ENCODE measurements at regions not wholly inside any gene's neighbourhood (a gene's known extent, or its start where the extent isn't known, plus 50 kb on each side); places are given as distances from the start of the nearest gene placed in this dataset.
"Not testable (repeated sequence)": the region's sequence is repeated elsewhere in the genome, so short reads cannot be mapped to it uniquely, and the experiment has no call there.

GRCh38 chr6:156598855-156599180 lies 178.4 kb upstream of the ARID1B start:
- POLR2A ChIA-PET = no interaction called here
- Mint-ChIP-seq H3K27ac (no peak overlapping the region), H3K9me3 (peaks cover 2% of the 10 kb centered on the region), H3K4me1 (peaks cover 2% of the 10 kb centered on the region), H3K4me3 (no peak overlapping the region), H3K27me3 (peaks cover 9% of the 10 kb centered on the region), H3K36me3 (no peaks in the 10 kb centered on the region)
- no peak for DNase-seq
- no peak for ATAC-seq (ENCODE audit: low read depth)

- Mint-ChIP-seq H3K4me3 (no peak overlapping the region), H3K9me3 (no peaks in the 10 kb centered on the region), H3K36me3 (no peaks in the 10 kb centered on the region), H3K4me1 (peaks cover 2% of the 10 kb centered on the region), H3K27ac (no peak overlapping the region), H3K27me3 (peaks cover 7% of the 10 kb centered on the region)
- ATAC-seq (ENCODE audit: low read depth) (no peak), DNase-seq (no peak)
- POLR2A ChIA-PET = no interaction called here
Observed at GRCh38 chr6:156598071-156598854, 178.9 kb upstream of the ARID1B start.

GRCh38 chr6:156597095-156597494 lies 180.1 kb upstream of the ARID1B start:
- DNase-seq (no peak), ATAC-seq (ENCODE audit: low read depth) (no peak)
- no peak overlapping the region for H3K27ac Mint-ChIP-seq
- no peak overlapping the region for H3K4me3 Mint-ChIP-seq
- peaks cover 2% of the 10 kb centered on the region for H3K4me1 Mint-ChIP-seq
- no peaks in the 10 kb centered on the region for H3K9me3 Mint-ChIP-seq
- POLR2A ChIA-PET = no interaction called here
- H3K27me3 Mint-ChIP-seq = peaks cover 7% of the 10 kb centered on the region
- no peaks in the 10 kb centered on the region for H3K36me3 Mint-ChIP-seq

- ATAC-seq (ENCODE audit: low read depth) (no peak), DNase-seq (no peak)
- Mint-ChIP-seq H3K27ac (no peak overlapping the region), H3K27me3 (peaks cover 11% of the 10 kb centered on the region), H3K9me3 (no peaks in the 10 kb centered on the region), H3K4me3 (no peak overlapping the region), H3K36me3 (no peaks in the 10 kb centered on the region), H3K4me1 (peaks cover 2% of the 10 kb centered on the region)
- POLR2A ChIA-PET = no interaction called here
Observed at GRCh38 chr6:156595476-156595875, 181.7 kb upstream of the ARID1B start.

GRCh38 chr6:156593893-156594292 lies 183.3 kb upstream of the ARID1B start:
- no peaks in the 10 kb centered on the region for H3K9me3 Mint-ChIP-seq
- DNase-seq = no peak
- POLR2A ChIA-PET = no interaction called here
- no peak overlapping the region for H3K27ac Mint-ChIP-seq
- H3K36me3 Mint-ChIP-seq = no peaks in the 10 kb centered on the region
- no peak overlapping the region for H3K4me3 Mint-ChIP-seq
- ATAC-seq (ENCODE audit: low read depth) = no peak
- peaks cover under 1% of the 10 kb centered on the region for H3K4me1 Mint-ChIP-seq
- H3K27me3 Mint-ChIP-seq = peaks cover 6% of the 10 kb centered on the region

GRCh38 chr6:156593127-156593526 lies 184.1 kb upstream of the ARID1B start:
- H3K4me1 Mint-ChIP-seq = no peaks in the 10 kb centered on the region
- no peak for DNase-seq
- POLR2A ChIA-PET = no interaction called here
- peaks cover 6% of the 10 kb centered on the region for H3K27me3 Mint-ChIP-seq
- H3K27ac Mint-ChIP-seq = no peak overlapping the region
- H3K36me3 Mint-ChIP-seq = no peaks in the 10 kb centered on the region
- ATAC-seq (ENCODE audit: low read depth) = no peak
- H3K4me3 Mint-ChIP-seq = no peak overlapping the region
- H3K9me3 Mint-ChIP-seq = no peaks in the 10 kb centered on the region

- H3K36me3 Mint-ChIP-seq = no peaks in the 10 kb centered on the region
- H3K4me1 Mint-ChIP-seq = no peaks in the 10 kb centered on the region
- ATAC-seq (ENCODE audit: low read depth) = no peak
- H3K27ac Mint-ChIP-seq = no peak overlapping the region
- peaks cover 13% of the 10 kb centered on the region for H3K27me3 Mint-ChIP-seq
- H3K9me3 Mint-ChIP-seq = peaks cover 1% of the 10 kb centered on the region
- DNase-seq = no peak
- POLR2A ChIA-PET = no interaction called here
- H3K4me3 Mint-ChIP-seq = no peak overlapping the region
Observed at GRCh38 chr6:156590482-156590881, 186.7 kb upstream of the ARID1B start.

GRCh38 chr6:156589281-156589680 lies 187.9 kb upstream of the ARID1B start:
- H3K36me3 Mint-ChIP-seq = no peaks in the 10 kb centered on the region
- no peaks in the 10 kb centered on the region for H3K4me1 Mint-ChIP-seq
- no peak overlapping the region for H3K4me3 Mint-ChIP-seq
- POLR2A ChIA-PET = no interaction called here
- ATAC-seq (ENCODE audit: low read depth) = no peak
- H3K27ac Mint-ChIP-seq = no peak overlapping the region
- H3K9me3 Mint-ChIP-seq = peaks cover 1% of the 10 kb centered on the region
- H3K27me3 Mint-ChIP-seq = peaks cover 12% of the 10 kb centered on the region
- DNase-seq = no peak

GRCh38 chr6:156587751-156588301 lies 189.4 kb upstream of the ARID1B start:
- no peaks in the 10 kb centered on the region for H3K36me3 Mint-ChIP-seq
- no peaks in the 10 kb centered on the region for H3K4me1 Mint-ChIP-seq
- DNase-seq = no peak
- H3K27ac Mint-ChIP-seq = no peak overlapping the region
- POLR2A ChIA-PET = no interaction called here
- H3K4me3 Mint-ChIP-seq = no peak overlapping the region
- peaks cover 1% of the 10 kb centered on the region for H3K9me3 Mint-ChIP-seq
- peaks cover 17% of the 10 kb centered on the region for H3K27me3 Mint-ChIP-seq
- ATAC-seq (ENCODE audit: low read depth) = no peak

- no peak for DNase-seq
- Mint-ChIP-seq H3K36me3 (no peaks in the 10 kb centered on the region), H3K4me1 (no peaks in the 10 kb centered on the region), H3K27ac (no peak overlapping the region), H3K9me3 (peaks cover 1% of the 10 kb centered on the region), H3K27me3 (peaks cover 17% of the 10 kb centered on the region), H3K4me3 (no peak overlapping the region)
- POLR2A ChIA-PET = no interaction called here
- no peak for ATAC-seq (ENCODE audit: low read depth)
Observed at GRCh38 chr6:156587071-156587470, 190.1 kb upstream of the ARID1B start.

GRCh38 chr6:156585859-156586258 lies 191.3 kb upstream of the ARID1B start:
- Mint-ChIP-seq H3K4me3 (no peak overlapping the region), H3K27me3 (peaks cover 13% of the 10 kb centered on the region), H3K4me1 (no peaks in the 10 kb centered on the region), H3K9me3 (peaks cover 1% of the 10 kb centered on the region), H3K36me3 (no peaks in the 10 kb centered on the region), H3K27ac (no peak overlapping the region)
- POLR2A ChIA-PET = no interaction called here
- ATAC-seq (ENCODE audit: low read depth) = no peak
- DNase-seq = no peak

GRCh38 chr6:156584121-156584520 lies 193.1 kb upstream of the ARID1B start:
- H3K27ac Mint-ChIP-seq; ATAC-seq (ENCODE audit: low read depth); H3K4me3 Mint-ChIP-seq; DNase-seq; H3K9me3 Mint-ChIP-seq; H3K36me3 Mint-ChIP-seq; POLR2A ChIA-PET; H3K4me1 Mint-ChIP-seq: not testable (repeated sequence)
- peaks cover 15% of the 10 kb centered on the region for H3K27me3 Mint-ChIP-seq

- no peak overlapping the region for H3K27ac Mint-ChIP-seq
- H3K4me1 Mint-ChIP-seq = no peaks in the 10 kb centered on the region
- POLR2A ChIA-PET = no interaction called here
- peaks cover 9% of the 10 kb centered on the region for H3K9me3 Mint-ChIP-seq
- H3K36me3 Mint-ChIP-seq = no peaks in the 10 kb centered on the region
- DNase-seq = no peak
- peaks cover 19% of the 10 kb centered on the region for H3K27me3 Mint-ChIP-seq
- H3K4me3 Mint-ChIP-seq = no peak overlapping the region
- ATAC-seq (ENCODE audit: low read depth) = no peak
Observed at GRCh38 chr6:156583083-156583482, 194.1 kb upstream of the ARID1B start.

GRCh38 chr6:156582509-156582992 lies 194.6 kb upstream of the ARID1B start:
- peaks cover 16% of the 10 kb centered on the region for H3K27me3 Mint-ChIP-seq
- no peaks in the 10 kb centered on the region for H3K4me1 Mint-ChIP-seq
- POLR2A ChIA-PET = no interaction called here
- DNase-seq (no peak), ATAC-seq (ENCODE audit: low read depth) (no peak)
- no peak overlapping the region for H3K27ac Mint-ChIP-seq
- no peak overlapping the region for H3K4me3 Mint-ChIP-seq
- peaks cover 11% of the 10 kb centered on the region for H3K9me3 Mint-ChIP-seq
- H3K36me3 Mint-ChIP-seq = no peaks in the 10 kb centered on the region

Data from activated naive CD8-positive, alpha-beta T cell treated with anti-CD3 and anti-CD28 coated beads, Interleukin-2, amount 10 ng/mL, durations not matched to agents 7 days and 5 days (primary cell).